Esophagus squamous epithelium (tissue), 4 donors: ENCODE measurements at regions not wholly inside any gene's neighbourhood (a gene's known extent, or its start where the extent isn't known, plus 50 kb on each side); places are given as distances from the start of the nearest gene placed in this dataset.

ENCODE experiments used
- POLR2A ChIP-seq, 4 donors: fragments of 450-650 bp; IDR thresholded peaks; one replicate each; pipeline ENCODE4 v1.6.1; 2017; ENCODE audit warnings: antibody characterized with exemption in 4 of 4, mild to moderate bottlenecking in 4 of 4, moderate library complexity in 3 of 4
- TF ChIP-seq, protein P1 (sequence below), 6 experiments: fragments of 450-650 bp in 4 of 6; fragments of 200-600 bp in 2 of 6; sonication (generic) in 2 of 6; IDR thresholded peaks; one replicate each; pipeline ENCODE4 v1.5.1; 2016 to 2019; ENCODE audit warnings: antibody characterized with exemption in 6 of 6, mild to moderate bottlenecking in 4 of 6, moderate library complexity in 4 of 6

DNA sequence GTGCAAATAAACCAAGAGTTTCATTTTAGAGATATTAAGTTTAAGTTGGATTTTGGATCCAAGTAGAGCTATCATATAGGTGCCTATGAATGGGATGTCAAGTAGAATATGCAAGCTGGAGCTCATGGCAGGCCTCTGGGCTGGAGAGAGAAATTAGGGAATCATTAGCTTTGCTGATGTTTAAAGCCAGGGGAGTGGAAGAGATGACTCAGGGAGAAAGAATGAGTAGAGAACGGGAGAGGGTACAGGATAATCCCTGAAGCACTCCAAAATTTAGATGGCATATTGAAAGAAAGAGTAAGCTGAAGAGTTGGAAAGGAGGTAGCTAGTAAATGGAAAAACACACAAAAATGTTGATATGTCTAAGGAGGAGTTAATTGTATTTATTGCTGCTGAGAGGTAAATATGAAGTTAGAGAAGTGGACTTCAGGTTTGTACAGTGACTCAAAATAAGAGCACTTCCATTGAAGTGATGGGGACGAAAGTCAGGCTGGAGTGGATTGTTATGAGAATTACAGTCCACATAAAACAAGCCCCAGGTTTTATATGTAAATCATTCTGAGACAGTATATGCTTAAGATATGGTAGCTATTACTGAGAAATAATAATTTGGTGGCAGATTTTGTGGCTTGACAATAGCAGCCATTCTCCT lies 72.5 kb upstream of the GRXCR1 start:
- TF ChIP-seq, protein P1, sequence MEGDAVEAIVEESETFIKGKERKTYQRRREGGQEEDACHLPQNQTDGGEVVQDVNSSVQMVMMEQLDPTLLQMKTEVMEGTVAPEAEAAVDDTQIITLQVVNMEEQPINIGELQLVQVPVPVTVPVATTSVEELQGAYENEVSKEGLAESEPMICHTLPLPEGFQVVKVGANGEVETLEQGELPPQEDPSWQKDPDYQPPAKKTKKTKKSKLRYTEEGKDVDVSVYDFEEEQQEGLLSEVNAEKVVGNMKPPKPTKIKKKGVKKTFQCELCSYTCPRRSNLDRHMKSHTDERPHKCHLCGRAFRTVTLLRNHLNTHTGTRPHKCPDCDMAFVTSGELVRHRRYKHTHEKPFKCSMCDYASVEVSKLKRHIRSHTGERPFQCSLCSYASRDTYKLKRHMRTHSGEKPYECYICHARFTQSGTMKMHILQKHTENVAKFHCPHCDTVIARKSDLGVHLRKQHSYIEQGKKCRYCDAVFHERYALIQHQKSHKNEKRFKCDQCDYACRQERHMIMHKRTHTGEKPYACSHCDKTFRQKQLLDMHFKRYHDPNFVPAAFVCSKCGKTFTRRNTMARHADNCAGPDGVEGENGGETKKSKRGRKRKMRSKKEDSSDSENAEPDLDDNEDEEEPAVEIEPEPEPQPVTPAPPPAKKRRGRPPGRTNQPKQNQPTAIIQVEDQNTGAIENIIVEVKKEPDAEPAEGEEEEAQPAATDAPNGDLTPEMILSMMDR (IDR thresholded peaks at IDR 0.05): no peak
- TF ChIP-seq POLR2A (IDR thresholded peaks at IDR 0.05): no peak
